ENCODE measurements at regions not wholly inside any gene's neighbourhood (a gene's known extent, or its start where the extent isn't known, plus 50 kb on each side); places are given as distances from the start of the nearest gene placed in this dataset.

GRCh38 chr5:8213701-8214240 is 344.8 kb downstream of the MTRR start:
- no peak for TF ChIP-seq MAX (IDR thresholded peaks at IDR 0.05; ENCODE audit: low read depth, low read length)
- TF ChIP-seq, protein P1, sequence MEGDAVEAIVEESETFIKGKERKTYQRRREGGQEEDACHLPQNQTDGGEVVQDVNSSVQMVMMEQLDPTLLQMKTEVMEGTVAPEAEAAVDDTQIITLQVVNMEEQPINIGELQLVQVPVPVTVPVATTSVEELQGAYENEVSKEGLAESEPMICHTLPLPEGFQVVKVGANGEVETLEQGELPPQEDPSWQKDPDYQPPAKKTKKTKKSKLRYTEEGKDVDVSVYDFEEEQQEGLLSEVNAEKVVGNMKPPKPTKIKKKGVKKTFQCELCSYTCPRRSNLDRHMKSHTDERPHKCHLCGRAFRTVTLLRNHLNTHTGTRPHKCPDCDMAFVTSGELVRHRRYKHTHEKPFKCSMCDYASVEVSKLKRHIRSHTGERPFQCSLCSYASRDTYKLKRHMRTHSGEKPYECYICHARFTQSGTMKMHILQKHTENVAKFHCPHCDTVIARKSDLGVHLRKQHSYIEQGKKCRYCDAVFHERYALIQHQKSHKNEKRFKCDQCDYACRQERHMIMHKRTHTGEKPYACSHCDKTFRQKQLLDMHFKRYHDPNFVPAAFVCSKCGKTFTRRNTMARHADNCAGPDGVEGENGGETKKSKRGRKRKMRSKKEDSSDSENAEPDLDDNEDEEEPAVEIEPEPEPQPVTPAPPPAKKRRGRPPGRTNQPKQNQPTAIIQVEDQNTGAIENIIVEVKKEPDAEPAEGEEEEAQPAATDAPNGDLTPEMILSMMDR (IDR thresholded peaks at IDR 0.05; ENCODE audit: low read depth, low read length): no peak
- no peak for TF ChIP-seq MYC (IDR thresholded peaks at IDR 0.05; ENCODE audit: low read depth, low read length)
- no peak for TF ChIP-seq POLR2A (IDR thresholded peaks at IDR 0.05; ENCODE audit: extremely low read depth, insufficient read length)
- no peak overlapping the region for H3K4me3 ChIP-seq (ENCODE audit: low read depth, low read length)
- no peak for DNase-seq (ENCODE audit: low read depth)

- no peak for DNase-seq (ENCODE audit: low read depth)
- H3K4me3 ChIP-seq (ENCODE audit: low read depth, low read length): no peak overlapping the region
- TF ChIP-seq MYC (IDR thresholded peaks at IDR 0.05; ENCODE audit: low read depth, low read length): no peak
- TF ChIP-seq, protein P1 (IDR thresholded peaks at IDR 0.05; ENCODE audit: low read depth, low read length): no peak
- TF ChIP-seq MAX (IDR thresholded peaks at IDR 0.05; ENCODE audit: low read depth, low read length): no peak
- TF ChIP-seq POLR2A (IDR thresholded peaks at IDR 0.05; ENCODE audit: extremely low read depth, insufficient read length): no peak
These were observed 348.0 kb downstream of the MTRR start for GRCh38 chr5:8216921-8217320.

GRCh38 chr5:8226148-8226547 is 357.2 kb downstream of the MTRR start:
- no peak for DNase-seq (ENCODE audit: low read depth)
- no peak overlapping the region for H3K4me3 ChIP-seq (ENCODE audit: low read depth, low read length)
- TF ChIP-seq, protein P1 (IDR thresholded peaks at IDR 0.05; ENCODE audit: low read depth, low read length): no peak
- TF ChIP-seq POLR2A (IDR thresholded peaks at IDR 0.05; ENCODE audit: extremely low read depth, insufficient read length): no peak
- TF ChIP-seq MYC (IDR thresholded peaks at IDR 0.05; ENCODE audit: low read depth, low read length): no peak
- TF ChIP-seq MAX (IDR thresholded peaks at IDR 0.05; ENCODE audit: low read depth, low read length): no peak

GRCh38 chr5:8227112-8227511 is 358.2 kb downstream of the MTRR start:
- no peak overlapping the region for H3K4me3 ChIP-seq (ENCODE audit: low read depth, low read length)
- TF ChIP-seq MAX (IDR thresholded peaks at IDR 0.05; ENCODE audit: low read depth, low read length) (no peak), MYC (IDR thresholded peaks at IDR 0.05; ENCODE audit: low read depth, low read length) (no peak), POLR2A (IDR thresholded peaks at IDR 0.05; ENCODE audit: extremely low read depth, insufficient read length) (no peak)
- TF ChIP-seq, protein P1 (IDR thresholded peaks at IDR 0.05; ENCODE audit: low read depth, low read length): no peak
- DNase-seq (ENCODE audit: low read depth): no peak

DNA sequence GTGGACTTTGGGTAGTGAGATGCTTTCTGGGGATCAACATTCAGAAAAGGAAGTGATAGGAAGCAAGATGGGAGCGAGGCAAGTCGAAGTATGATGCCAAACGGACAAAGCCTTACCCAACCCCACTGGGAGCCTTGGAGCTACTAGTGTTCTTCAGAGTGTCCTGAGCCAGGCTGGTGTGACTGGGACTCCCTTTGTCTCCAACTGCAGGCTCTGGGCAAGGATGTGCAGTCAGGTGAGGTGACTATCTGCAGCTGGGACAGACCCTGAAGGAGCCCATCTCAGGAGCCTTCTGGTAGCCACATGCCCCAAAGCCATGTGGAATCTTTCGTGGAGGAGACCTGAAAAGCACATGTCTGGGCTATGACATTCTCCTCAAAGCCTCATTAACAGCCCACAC is 360.6 kb downstream of the MTRR start:
- TF ChIP-seq, protein P1 (IDR thresholded peaks at IDR 0.05; ENCODE audit: low read depth, low read length): no peak
- no peak for TF ChIP-seq MAX (IDR thresholded peaks at IDR 0.05; ENCODE audit: low read depth, low read length)
- no peak overlapping the region for H3K4me3 ChIP-seq (ENCODE audit: low read depth, low read length)
- no peak for DNase-seq (ENCODE audit: low read depth)

GRCh38 chr5:8230868-8231267 is 361.9 kb downstream of the MTRR start:
- DNase-seq (ENCODE audit: low read depth): no peak
- no peak overlapping the region for H3K4me3 ChIP-seq (ENCODE audit: low read depth, low read length)
- no peak for TF ChIP-seq MYC (IDR thresholded peaks at IDR 0.05; ENCODE audit: low read depth, low read length)
- no peak for TF ChIP-seq POLR2A (IDR thresholded peaks at IDR 0.05; ENCODE audit: extremely low read depth, insufficient read length)
